ENCODE measurements at regions not wholly inside any gene's neighbourhood (a gene's known extent, or its start where the extent isn't known, plus 50 kb on each side); places are given as distances from the start of the nearest gene placed in this dataset.

GRCh38 chr1:239826211-239826610 is 265.5 kb upstream of the FMN2 start:
- TF ChIP-seq CTCF (IDR thresholded peaks at IDR 0.05) (no peak), POLR2A (IDR thresholded peaks at IDR 0.05) (no peak), EP300 (IDR thresholded peaks at IDR 0.05) (no peak)
